Spleen (tissue), 11 donors: ENCODE measurements at regions not wholly inside any gene's neighbourhood (a gene's known extent, or its start where the extent isn't known, plus 50 kb on each side); places are given as distances from the start of the nearest gene placed in this dataset.

Source experiments
- DNase-seq: peaks from one replicate; pipeline ENCODE4 v3.0.0-alpha.2; 2020
- H3K27ac ChIP-seq, 8 donors: fragments of 200-600 bp; sonication (generic) in 7 of 8; 1 replicate in 4 of 8; 2 replicates in 4 of 8; pipeline versions ENCODE4 v1.5.0 to v1.8.0; 2016 to 2021; ENCODE audit warnings: inconsistent platforms in 4 of 8, mild to moderate bottlenecking in 4 of 8, moderate library complexity in 1 of 8
- H3K27me3 ChIP-seq, 7 donors: fragments of 200-600 bp; sonication (generic) in 6 of 7; replicated peaks in 1 of 7; 1 replicate in 4 of 7; 2 replicates in 3 of 7; pipeline versions ENCODE4 v1.5.0 to v1.8.0; 2016 to 2021; ENCODE audit warnings: inconsistent platforms in 3 of 7, mild to moderate bottlenecking in 1 of 7
- H3K36me3 ChIP-seq, 6 donors: fragments of 200-600 bp; sonication (generic) in 5 of 6; 1 replicate in 4 of 6; 2 replicates in 2 of 6; pipeline versions ENCODE4 v1.5.0 to v1.8.0; 2016 to 2021; ENCODE audit warnings: inconsistent platforms in 2 of 6
- H3K4me1 ChIP-seq, 6 donors: fragments of 200-600 bp; sonication (generic) in 5 of 6; 1 replicate in 3 of 6; 2 replicates in 3 of 6; pipeline versions ENCODE4 v1.5.0 to v1.8.0; 2016 to 2021; ENCODE audit warnings: inconsistent platforms in 3 of 6
- H3K4me3 ChIP-seq, 8 donors: fragments of 200-600 bp; sonication (generic) in 7 of 8; 1 replicate in 4 of 8; 2 replicates in 4 of 8; pipeline versions ENCODE4 v1.5.0 to v1.8.0; 2016 to 2021; ENCODE audit warnings: inconsistent platforms in 4 of 8, mild to moderate bottlenecking in 4 of 8, moderate library complexity in 2 of 8
- H3K9me3 ChIP-seq, 8 donors: fragments of 200-600 bp; sonication (generic) in 7 of 8; 1 replicate in 4 of 8; 2 replicates in 4 of 8; pipeline versions ENCODE4 v1.5.0 to v1.8.0; 2016 to 2021; ENCODE audit warnings: inconsistent platforms in 4 of 8
- CTCF ChIP-seq, 11 experiments: fragments of 200-600 bp in 7 of 11; fragments of 450-650 bp in 4 of 11; sonication (generic) in 4 of 11; IDR thresholded peaks in 8 of 11; conservative IDR thresholded peaks in 3 of 11; 1 replicate in 7 of 11; 2 replicates in 4 of 11; pipeline versions ENCODE4 v1.4.0 to v1.8.0; 2016 to 2021; ENCODE audit warnings: antibody characterized with exemption in 11 of 11, inconsistent platforms in 4 of 11, mild to moderate bottlenecking in 1 of 11
- POLR2A ChIP-seq, 3 donors: fragments of 450-650 bp; IDR thresholded peaks; one replicate each; pipeline ENCODE4 v1.5.1; 2017; ENCODE audit warnings: antibody characterized with exemption in 3 of 3, mild to moderate bottlenecking in 1 of 3
- POLR2AphosphoS5 ChIP-seq, 3 donors: sonication (generic); formaldehyde crosslinking; IDR thresholded peaks; one replicate each; pipeline ENCODE4 v1.5.1; 2017; ENCODE audit warnings: antibody characterized with exemption in 3 of 3
- WGBS, 5 donors: extraction: QIAGEN DNeasy Blood & Tissue Kit in 3 of 5; methylation state at CpG; one replicate each; pipeline versions ENCODE4 v1.1.5 to v1.1.7; 2013 to 2018; 5-methylcytosine and 5-hydroxymethylcytosine counted together
- intact Hi-C: fragments of 100-400 bp; cut with DNase I; formaldehyde crosslinking; loops from one replicate; pipeline ENCODE4 v1.15.0; 2023; ENCODE audit warnings: low total_unique reads
- donor health status: healthy with polysubstance abuse.
- donor health status: DM: no; HTN: no; CAD: no; lungs with moderate emphysema.
- donor health status: DM: no; HTN: no; CAD: no.
- donor health status: Bipolar disorder and iron deficiency.
- donor health status: healthy.
- donor health status: DM: no; HTN: no; CAD: no.
- donor health status: DM: yes; HTN: yes; CAD: no.

- H3K27ac ChIP-seq = no peak overlapping the region
- no peak overlapping the region for H3K4me3 ChIP-seq
- WGBS, 5 donors = 26 to 59% (median 41%) methylated on average over 2 of the region's 2 CpGs
- intact Hi-C loops = no loop called here
- peaks cover 0 to 31% (median 22%) of the 10 kb centered on the region in 8 donors for H3K9me3 ChIP-seq
- DNase-seq = no peak
- no peaks in the 10 kb centered on the region for H3K27me3 ChIP-seq
- no peaks in the 10 kb centered on the region for H3K4me1 ChIP-seq
- no peaks in the 10 kb centered on the region for H3K36me3 ChIP-seq
- TF ChIP-seq CTCF (IDR thresholded peaks at IDR 0.05 in 8 of 11, conservative IDR thresholded peaks at IDR 0.05 in 3 of 11) (no peak), POLR2AphosphoS5 (IDR thresholded peaks at IDR 0.05) (no peak), POLR2A (IDR thresholded peaks at IDR 0.05) (no peak)
Measured at GRCh38 chr13:85930108-85930507, 130.9 kb upstream of the SLITRK6 start.

- Histone ChIP-seq H3K4me3 (no peak overlapping the region), H3K27me3 (no peaks in the 10 kb centered on the region)
- intact Hi-C loops = no loop called here
Measured at GRCh38 chr13:85910962-85911361, 111.7 kb upstream of the SLITRK6 start.

GRCh38 chr13:85900521-85900920, 101.3 kb upstream of the SLITRK6 start:
- no peak for DNase-seq
- no peak for TF ChIP-seq CTCF (IDR thresholded peaks at IDR 0.05 in 8 of 11, conservative IDR thresholded peaks at IDR 0.05 in 3 of 11)
- no peak for TF ChIP-seq POLR2A (IDR thresholded peaks at IDR 0.05)
- no peak for TF ChIP-seq POLR2AphosphoS5 (IDR thresholded peaks at IDR 0.05)
- Histone ChIP-seq H3K27ac (no peak overlapping the region), H3K27me3 (no peaks in the 10 kb centered on the region), H3K4me1 (no peaks in the 10 kb centered on the region), H3K36me3 (no peaks in the 10 kb centered on the region), H3K9me3 (peaks cover 0 to 11% (median 1%) of the 10 kb centered on the region in 8 donors), H3K4me3 (no peak overlapping the region)
- 71 to 84% (median 77%) methylated on average over 2 of the region's 2 CpGs for WGBS, 5 donors
- intact Hi-C loops = no loop called here

More at GRCh38 chr13:85910962-85911361, 111.7 kb upstream of the SLITRK6 start:
- H3K27ac ChIP-seq = no peak overlapping the region
- H3K4me1 ChIP-seq = no peaks in the 10 kb centered on the region
- no peaks in the 10 kb centered on the region for H3K36me3 ChIP-seq
- TF ChIP-seq CTCF (IDR thresholded peaks at IDR 0.05 in 8 of 11, conservative IDR thresholded peaks at IDR 0.05 in 3 of 11) (no peak), POLR2A (IDR thresholded peaks at IDR 0.05) (no peak), POLR2AphosphoS5 (IDR thresholded peaks at IDR 0.05) (no peak)
- WGBS, 5 donors = 49 to 84% (median 68%) methylated on average over 1 of the region's 1 CpG
- no peak for DNase-seq
- peaks cover 0 to 38% (median 25%) of the 10 kb centered on the region in 8 donors for H3K9me3 ChIP-seq

- Histone ChIP-seq H3K36me3 (no peaks in the 10 kb centered on the region), H3K4me3 (no peak overlapping the region), H3K9me3 (peaks cover 0 to 11% (median 0%) of the 10 kb centered on the region in 8 donors), H3K27ac (no peak overlapping the region), H3K27me3 (no peaks in the 10 kb centered on the region), H3K4me1 (no peaks in the 10 kb centered on the region)
- 76 to 85% (median 78%) methylated on average over 3 of the region's 3 CpGs for WGBS, 5 donors
- peak; percentile 43 for DNase-seq
- TF ChIP-seq POLR2A (IDR thresholded peaks at IDR 0.05) = no peak
- TF ChIP-seq POLR2AphosphoS5 (IDR thresholded peaks at IDR 0.05) = no peak
- TF ChIP-seq CTCF (IDR thresholded peaks at IDR 0.05 in 8 of 11, conservative IDR thresholded peaks at IDR 0.05 in 3 of 11) = no peak
- intact Hi-C loops = no loop called here
Measured at GRCh38 chr13:85896516-85897450, 97.6 kb upstream of the SLITRK6 start.
